Stimulated activated naive CD8-positive, alpha-beta T cell treated with anti-CD3 and anti-CD28 coated beads, Interleukin-15, Interleukin-2, amounts not matched to agents 100 ng/mL and 50 ng/mL, for 24 hours (primary cell): ENCODE measurements at regions not wholly inside any gene's neighbourhood (a gene's known extent, or its start where the extent isn't known, plus 50 kb on each side); places are given as distances from the start of the nearest gene placed in this dataset.
"Not testable (repeated sequence)": the region's sequence is repeated elsewhere in the genome, so short reads cannot be mapped to it uniquely, and the experiment has no call there.

Experiments used
- H3K27ac Mint-ChIP-seq: one replicate; pipeline ENCODE4 v1.8.0; 2021; ENCODE audit warnings: mild to moderate bottlenecking, mixed read lengths
- H3K27me3 Mint-ChIP-seq: one replicate; pipeline ENCODE4 v1.8.0; 2021; ENCODE audit warnings: mixed read lengths
- H3K36me3 Mint-ChIP-seq: one replicate; pipeline ENCODE4 v1.8.0; 2021; ENCODE audit warnings: low read depth, mixed read lengths
- H3K4me1 Mint-ChIP-seq: one replicate; pipeline ENCODE4 v1.8.0; 2021; ENCODE audit warnings: low read depth, mixed read lengths
- H3K4me3 Mint-ChIP-seq: one replicate; pipeline ENCODE4 v1.8.0; 2021; ENCODE audit warnings: mild to moderate bottlenecking, mixed read lengths
- H3K9me3 Mint-ChIP-seq: one replicate; pipeline ENCODE4 v1.8.0; 2021; ENCODE audit warnings: mixed read lengths

GRCh38 chr5:98514215-98514614 lies 259.2 kb upstream of the RGMB start:
- Mint-ChIP-seq H3K4me3 (no peak overlapping the region), H3K4me1 (no peaks in the 10 kb centered on the region), H3K27ac (no peak overlapping the region), H3K36me3 (no peaks in the 10 kb centered on the region), H3K9me3 (no peaks in the 10 kb centered on the region), H3K27me3 (no peaks in the 10 kb centered on the region)

GRCh38 chr5:98516701-98517100 lies 256.8 kb upstream of the RGMB start:
- no peaks in the 10 kb centered on the region for H3K4me1 Mint-ChIP-seq
- H3K36me3 Mint-ChIP-seq: no peaks in the 10 kb centered on the region
- no peaks in the 10 kb centered on the region for H3K27me3 Mint-ChIP-seq
- H3K4me3 Mint-ChIP-seq: no peak overlapping the region
- H3K27ac Mint-ChIP-seq: no peak overlapping the region
- no peaks in the 10 kb centered on the region for H3K9me3 Mint-ChIP-seq

GRCh38 chr5:98517560-98518366 lies 255.7 kb upstream of the RGMB start:
- no peak overlapping the region for H3K27ac Mint-ChIP-seq
- no peaks in the 10 kb centered on the region for H3K27me3 Mint-ChIP-seq
- H3K4me3 Mint-ChIP-seq: no peak overlapping the region
- H3K36me3 Mint-ChIP-seq: no peaks in the 10 kb centered on the region
- H3K4me1 Mint-ChIP-seq: no peaks in the 10 kb centered on the region
- H3K9me3 Mint-ChIP-seq: no peaks in the 10 kb centered on the region

- Mint-ChIP-seq H3K36me3 (no peaks in the 10 kb centered on the region), H3K27me3 (peaks cover 4% of the 10 kb centered on the region), H3K9me3 (no peaks in the 10 kb centered on the region), H3K4me3 (no peak overlapping the region), H3K27ac (no peak overlapping the region), H3K4me1 (no peaks in the 10 kb centered on the region)
Observed at GRCh38 chr5:98518754-98519153, 254.7 kb upstream of the RGMB start.

- no peaks in the 10 kb centered on the region for H3K36me3 Mint-ChIP-seq
- H3K27ac Mint-ChIP-seq: no peak overlapping the region
- no peaks in the 10 kb centered on the region for H3K4me1 Mint-ChIP-seq
- H3K9me3 Mint-ChIP-seq: no peaks in the 10 kb centered on the region
- no peak overlapping the region for H3K4me3 Mint-ChIP-seq
- peaks cover 4% of the 10 kb centered on the region for H3K27me3 Mint-ChIP-seq
Observed at GRCh38 chr5:98519571-98519970, 253.9 kb upstream of the RGMB start.

GRCh38 chr5:98521821-98522220 lies 251.6 kb upstream of the RGMB start:
- no peak overlapping the region for H3K4me3 Mint-ChIP-seq
- no peaks in the 10 kb centered on the region for H3K36me3 Mint-ChIP-seq
- H3K4me1 Mint-ChIP-seq: no peaks in the 10 kb centered on the region
- no peaks in the 10 kb centered on the region for H3K9me3 Mint-ChIP-seq
- H3K27me3 Mint-ChIP-seq: peaks cover 4% of the 10 kb centered on the region
- H3K27ac Mint-ChIP-seq: no peak overlapping the region

- no peaks in the 10 kb centered on the region for H3K36me3 Mint-ChIP-seq
- H3K27ac Mint-ChIP-seq: no peak overlapping the region
- H3K4me1 Mint-ChIP-seq: no peaks in the 10 kb centered on the region
- H3K4me3 Mint-ChIP-seq: no peak overlapping the region
- no peaks in the 10 kb centered on the region for H3K9me3 Mint-ChIP-seq
- H3K27me3 Mint-ChIP-seq: peaks cover 4% of the 10 kb centered on the region
Observed at GRCh38 chr5:98524773-98525172, 248.7 kb upstream of the RGMB start.

- peaks cover 4% of the 10 kb centered on the region for H3K27me3 Mint-ChIP-seq
- no peaks in the 10 kb centered on the region for H3K36me3 Mint-ChIP-seq
- no peaks in the 10 kb centered on the region for H3K9me3 Mint-ChIP-seq
- no peak overlapping the region for H3K4me3 Mint-ChIP-seq
- no peak overlapping the region for H3K27ac Mint-ChIP-seq
- H3K4me1 Mint-ChIP-seq: no peaks in the 10 kb centered on the region
Observed at GRCh38 chr5:98527846-98528245, 245.6 kb upstream of the RGMB start.

GRCh38 chr5:98529321-98529720 lies 244.1 kb upstream of the RGMB start:
- Mint-ChIP-seq H3K27me3 (no peaks in the 10 kb centered on the region), H3K4me1 (no peaks in the 10 kb centered on the region), H3K9me3 (no peaks in the 10 kb centered on the region), H3K36me3 (no peaks in the 10 kb centered on the region), H3K27ac (no peak overlapping the region), H3K4me3 (no peak overlapping the region)

GRCh38 chr5:98530224-98530623 lies 243.2 kb upstream of the RGMB start:
- H3K27me3 Mint-ChIP-seq: no peaks in the 10 kb centered on the region
- no peaks in the 10 kb centered on the region for H3K9me3 Mint-ChIP-seq
- H3K27ac Mint-ChIP-seq: no peak overlapping the region
- H3K4me1 Mint-ChIP-seq: no peaks in the 10 kb centered on the region
- no peak overlapping the region for H3K4me3 Mint-ChIP-seq
- H3K36me3 Mint-ChIP-seq: no peaks in the 10 kb centered on the region

GRCh38 chr5:98535901-98536300 lies 237.6 kb upstream of the RGMB start:
- H3K27me3 Mint-ChIP-seq: no peaks in the 10 kb centered on the region
- H3K9me3 Mint-ChIP-seq: peaks cover 3% of the 10 kb centered on the region
- H3K4me1 Mint-ChIP-seq: no peaks in the 10 kb centered on the region

GRCh38 chr5:98540056-98540455 lies 233.4 kb upstream of the RGMB start:
- Mint-ChIP-seq H3K36me3 (no peaks in the 10 kb centered on the region), H3K4me3 (no peak overlapping the region), H3K27ac (no peak overlapping the region), H3K9me3 (peaks cover 13% of the 10 kb centered on the region), H3K27me3 (no peaks in the 10 kb centered on the region), H3K4me1 (no peaks in the 10 kb centered on the region)

More at GRCh38 chr5:98535901-98536300, 237.6 kb upstream of the RGMB start:
- no peaks in the 10 kb centered on the region for H3K36me3 Mint-ChIP-seq
- no peak overlapping the region for H3K4me3 Mint-ChIP-seq
- H3K27ac Mint-ChIP-seq: no peak overlapping the region

GRCh38 chr5:98541641-98542040 lies 231.8 kb upstream of the RGMB start:
- Mint-ChIP-seq H3K27me3 (no peaks in the 10 kb centered on the region), H3K4me1 (no peaks in the 10 kb centered on the region), H3K27ac (no peak overlapping the region), H3K4me3 (no peak overlapping the region), H3K9me3 (peaks cover 13% of the 10 kb centered on the region), H3K36me3 (no peaks in the 10 kb centered on the region)

GRCh38 chr5:98543490-98543889 lies 230.0 kb upstream of the RGMB start:
- Mint-ChIP-seq H3K4me3 (no peak overlapping the region), H3K27me3 (no peaks in the 10 kb centered on the region), H3K4me1 (no peaks in the 10 kb centered on the region), H3K36me3 (no peaks in the 10 kb centered on the region), H3K27ac (no peak overlapping the region), H3K9me3 (peaks cover 13% of the 10 kb centered on the region)

GRCh38 chr5:98546924-98547323 lies 226.5 kb upstream of the RGMB start:
- H3K36me3 Mint-ChIP-seq, H3K4me1 Mint-ChIP-seq, H3K9me3 Mint-ChIP-seq, H3K27me3 Mint-ChIP-seq, H3K4me3 Mint-ChIP-seq, H3K27ac Mint-ChIP-seq: not testable (repeated sequence)

- no peaks in the 10 kb centered on the region for H3K27me3 Mint-ChIP-seq
- no peaks in the 10 kb centered on the region for H3K4me1 Mint-ChIP-seq
- H3K36me3 Mint-ChIP-seq: no peaks in the 10 kb centered on the region
- no peak overlapping the region for H3K27ac Mint-ChIP-seq
- H3K4me3 Mint-ChIP-seq: no peak overlapping the region
- peaks cover 6% of the 10 kb centered on the region for H3K9me3 Mint-ChIP-seq
Observed at GRCh38 chr5:98556712-98557111, 216.8 kb upstream of the RGMB start.
